GM21515 (cell line): ENCODE measurements at regions not wholly inside any gene's neighbourhood (a gene's known extent, or its start where the extent isn't known, plus 50 kb on each side); places are given as distances from the start of the nearest gene placed in this dataset.
"Not testable (repeated sequence)": the region's sequence is repeated elsewhere in the genome, so short reads cannot be mapped to it uniquely, and the experiment has no call there.

Source experiments
- ATAC-seq: cut with Tn5 transposase; IDR thresholded peaks from one replicate; pipeline ENCODE4 v1.9.1; 2021; ENCODE audit not compliant: unreplicated experiment

- ATAC-seq, result peak; percentile 9
Observed at GRCh38 chr7:114084472-114085312, 165.9 kb upstream of the PPP1R3A start.

GRCh38 chr7:114084002-114084471, 165.2 kb upstream of the PPP1R3A start:
- no peak for ATAC-seq

- no peak for ATAC-seq
Observed at GRCh38 chr7:114083166-114084001, 164.6 kb upstream of the PPP1R3A start.

DNA sequence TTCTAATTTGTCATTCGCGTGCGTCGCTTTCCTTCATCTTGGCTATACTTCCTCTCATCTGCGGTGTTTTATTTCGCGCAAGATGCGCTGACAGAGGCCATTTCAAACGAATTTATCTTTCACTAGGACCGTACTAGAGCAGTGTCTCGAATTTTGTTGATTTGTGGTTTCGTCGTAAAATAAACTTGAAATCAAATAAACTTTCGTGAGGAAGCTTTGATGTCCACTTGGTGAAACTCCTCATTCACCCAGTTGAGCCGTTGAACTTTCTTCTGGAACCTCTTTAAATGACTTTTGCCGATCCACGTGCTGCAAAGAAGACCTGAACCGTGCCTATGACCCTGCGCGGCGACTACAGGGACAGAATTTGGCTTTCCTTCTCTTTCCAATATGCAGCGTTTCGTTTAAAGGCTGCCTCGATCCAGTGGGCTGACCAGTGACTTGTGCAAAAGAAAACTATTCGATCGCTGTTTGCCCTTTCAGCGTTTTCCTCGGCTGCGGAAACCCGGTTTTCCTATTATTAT, 163.9 kb upstream of the PPP1R3A start:
- no peak for ATAC-seq

DNA sequence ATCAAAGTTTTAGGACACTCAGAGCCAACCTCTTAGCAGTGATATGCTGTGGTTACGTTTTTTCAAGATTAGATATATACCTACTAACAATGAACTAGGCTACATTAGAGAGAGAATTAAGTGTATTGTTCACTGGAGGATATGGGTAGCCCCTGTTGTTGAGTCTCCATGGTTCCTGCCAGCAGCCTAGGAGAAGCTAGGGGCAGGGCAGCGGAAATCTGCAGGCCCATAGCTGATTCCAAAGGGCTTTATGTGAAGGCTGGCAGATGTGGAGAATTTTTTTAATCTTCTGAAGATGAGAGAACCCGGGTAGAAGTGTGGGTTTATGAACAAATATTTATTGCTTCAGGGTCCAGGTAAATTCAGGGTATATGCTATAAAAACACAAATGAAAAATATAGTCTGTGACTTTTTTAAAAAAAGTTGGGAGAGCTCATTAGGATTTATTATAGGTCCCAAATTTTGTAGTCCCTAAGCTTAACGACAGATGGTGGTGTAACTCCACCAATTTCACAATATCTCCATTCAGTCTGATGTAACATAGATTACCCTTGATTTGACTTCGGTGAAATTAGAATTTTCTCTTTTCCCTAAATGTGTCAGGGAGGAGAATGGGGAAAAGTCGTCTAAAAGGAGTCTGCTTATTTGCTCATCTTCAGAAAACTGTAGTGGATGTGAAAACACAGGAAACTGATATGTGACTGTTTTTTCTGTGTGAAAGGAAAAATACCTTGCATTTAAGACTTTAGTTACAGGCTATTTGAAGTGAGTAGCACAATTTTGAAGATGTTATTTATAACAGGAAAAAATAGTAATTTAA, 163.0 kb upstream of the PPP1R3A start:
- ATAC-seq, result no peak

DNA sequence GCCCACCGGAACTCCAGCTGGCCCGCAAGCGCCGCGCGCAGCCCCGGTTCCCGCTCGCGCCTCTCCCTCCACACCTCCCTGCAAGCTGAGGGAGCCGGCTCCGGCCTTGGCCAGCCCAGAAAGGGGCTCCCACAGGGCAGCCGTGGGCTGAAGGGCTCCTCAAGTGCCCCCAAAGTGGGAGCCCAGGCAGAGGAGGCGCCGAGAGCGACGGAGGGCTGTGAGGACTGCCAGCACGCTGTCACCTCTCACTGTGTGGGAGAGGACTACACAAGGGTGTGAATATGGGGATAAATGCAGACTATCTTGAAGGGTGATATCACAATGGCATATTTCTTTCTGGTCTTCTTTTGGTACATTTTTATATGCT, 158.3 kb upstream of the PPP1R3A start:
- ATAC-seq, result not testable (repeated sequence)

GRCh38 chr7:114076392-114077157, 157.8 kb upstream of the PPP1R3A start:
- not testable (repeated sequence) for ATAC-seq

GRCh38 chr7:114073701-114074100, 154.9 kb upstream of the PPP1R3A start:
- ATAC-seq, result no peak

- ATAC-seq, result no peak
Observed at GRCh38 chr7:114070246-114070645, 151.4 kb upstream of the PPP1R3A start.

DNA sequence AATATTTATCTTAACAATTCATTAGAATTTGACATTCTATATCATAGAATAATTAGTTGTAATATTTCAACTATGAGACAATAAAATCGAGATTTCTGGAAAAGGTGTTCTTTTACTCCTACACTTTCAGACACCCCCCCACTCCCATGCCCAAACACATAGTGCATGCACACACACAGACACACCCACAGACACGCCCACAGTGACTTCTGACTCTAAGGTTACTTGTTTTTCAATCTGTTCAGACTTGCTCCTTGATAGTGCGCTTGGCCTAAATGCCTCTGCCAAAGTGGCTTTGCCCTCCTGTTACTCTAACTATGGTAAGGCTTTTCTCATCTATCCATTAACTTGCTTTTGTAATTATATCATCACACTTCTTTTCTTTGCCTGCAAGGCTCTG, 144.0 kb upstream of the PPP1R3A start:
- no peak for ATAC-seq

DNA sequence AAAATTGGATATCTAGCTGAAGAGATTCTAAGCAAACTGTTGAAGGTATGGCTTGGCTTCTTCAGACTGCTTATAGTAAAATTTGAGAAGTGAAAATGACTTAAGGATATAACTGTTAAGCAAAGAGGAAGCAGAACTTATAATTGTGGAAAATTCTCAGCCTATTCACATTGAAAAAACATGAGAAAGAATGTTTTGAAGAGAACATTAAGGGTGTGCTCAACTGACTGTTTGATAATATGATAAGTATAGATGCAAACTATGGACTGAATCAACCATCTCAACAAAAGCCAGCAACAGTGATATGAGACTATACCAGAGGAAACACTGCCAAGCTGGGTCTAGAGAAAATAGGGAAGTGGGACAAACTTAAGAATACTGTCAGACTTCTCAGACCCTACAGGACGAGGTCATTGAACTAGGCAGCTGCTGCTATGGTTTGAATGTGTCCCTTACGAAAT, 133.1 kb upstream of the PPP1R3A start:
- ATAC-seq, result peak; percentile 96

DNA sequence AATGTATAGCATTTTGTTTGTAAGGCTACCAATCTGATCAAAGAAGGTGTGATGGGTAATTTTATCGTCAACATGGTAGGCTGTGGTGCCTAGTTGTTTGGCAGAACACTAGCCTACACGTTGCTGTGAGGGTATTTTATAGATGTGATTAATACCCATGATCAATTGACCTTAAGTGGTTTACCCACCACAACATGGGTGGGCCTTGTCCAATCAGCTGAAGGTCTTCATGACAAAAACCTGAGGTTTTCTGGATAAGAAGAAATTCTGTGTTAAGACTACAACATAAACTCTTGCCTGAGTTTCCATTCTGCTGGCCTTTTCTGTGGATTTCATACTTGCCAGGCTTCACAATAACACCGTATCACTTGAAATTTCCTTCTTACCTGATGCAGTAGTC, 131.8 kb upstream of the PPP1R3A start:
- no peak for ATAC-seq

DNA sequence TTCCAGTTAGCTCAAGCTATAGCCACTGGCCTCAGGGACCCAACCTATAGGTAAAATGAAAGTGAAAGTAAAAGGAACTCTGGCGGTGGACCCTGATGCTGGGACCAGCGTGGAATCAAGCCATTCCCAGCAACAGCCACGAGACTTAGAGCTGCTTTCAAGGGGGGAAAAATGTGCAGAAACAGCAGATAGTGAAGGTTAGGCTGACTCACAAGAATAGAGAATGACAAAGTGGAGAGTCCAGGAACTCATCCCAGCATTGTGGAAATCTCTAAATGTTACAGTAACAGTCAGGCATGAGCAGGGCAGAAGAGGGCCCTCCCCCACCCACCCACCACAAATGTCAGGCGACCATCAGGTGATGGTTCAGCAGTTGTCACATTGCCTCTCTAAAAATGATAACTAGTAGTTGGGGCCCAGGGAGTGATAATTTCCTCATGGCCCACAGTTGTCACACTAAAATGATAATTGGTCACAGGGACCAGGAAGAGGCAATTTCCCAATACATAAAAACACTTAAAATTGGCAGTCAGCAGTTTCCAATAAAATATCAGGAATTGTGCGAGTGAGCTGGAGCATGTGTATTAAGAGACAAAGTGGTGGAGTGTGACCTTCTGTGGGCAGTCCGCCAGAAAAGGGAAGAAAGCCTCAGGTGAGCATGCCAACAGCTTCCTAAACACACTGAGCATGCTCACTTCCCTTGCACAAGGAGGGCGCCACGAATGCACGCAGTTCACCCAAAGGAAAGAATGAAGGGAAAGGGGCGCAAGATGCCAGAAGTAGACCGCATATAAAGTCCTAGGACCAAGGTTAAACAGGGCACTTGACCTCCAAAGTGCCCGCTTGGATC, 129.8 kb upstream of the PPP1R3A start:
- peak; percentile 31 for ATAC-seq

GRCh38 chr7:114047889-114048288, 129.1 kb upstream of the PPP1R3A start:
- no peak for ATAC-seq

DNA sequence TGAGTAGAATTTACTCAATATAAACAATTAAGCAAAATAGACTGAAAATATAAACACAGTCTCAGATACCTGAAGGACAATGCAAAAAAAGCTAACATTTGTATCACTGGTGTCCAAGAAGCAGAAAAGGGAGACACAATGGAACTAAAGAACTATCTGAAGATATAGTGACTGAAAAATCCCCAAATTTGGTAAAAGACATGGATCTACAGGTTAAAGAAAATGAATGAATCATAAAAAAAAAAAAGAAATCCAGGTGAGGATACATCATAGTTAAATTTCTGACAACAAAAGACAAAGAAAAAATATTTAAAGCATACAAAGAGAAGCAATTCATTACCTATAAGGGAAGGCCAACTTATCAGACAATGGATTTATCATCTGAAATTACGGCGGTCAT, 114.7 kb upstream of the PPP1R3A start:
- ATAC-seq, result no peak

DNA sequence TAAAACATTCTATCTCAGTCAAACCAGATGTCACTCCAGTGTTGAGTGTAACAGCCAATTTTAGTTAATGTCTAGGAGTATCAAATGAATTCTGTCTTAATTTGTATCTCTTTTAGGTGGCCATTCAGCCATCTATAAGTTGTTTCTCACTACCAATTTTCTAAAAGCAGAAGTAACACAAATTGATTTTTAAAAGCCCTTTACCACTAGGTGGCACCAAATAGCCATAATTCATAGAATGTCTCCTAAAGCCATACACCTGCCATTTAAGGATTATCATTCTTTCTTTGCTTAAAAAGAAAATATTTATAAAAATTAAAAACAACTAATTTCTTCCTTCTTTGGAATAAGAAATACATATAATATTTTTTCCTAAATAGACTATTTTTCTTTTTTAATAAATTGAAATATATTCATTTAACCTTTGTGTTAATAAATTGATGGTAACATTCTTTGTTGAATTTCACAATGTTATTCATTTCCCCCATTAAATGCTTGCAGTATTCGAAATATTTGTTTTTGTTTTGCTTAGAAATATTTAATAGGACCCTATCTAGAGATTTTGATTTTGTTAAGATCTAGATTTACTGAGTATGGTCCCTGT, 107.8 kb upstream of the PPP1R3A start:
- peak; percentile 88 for ATAC-seq

- ATAC-seq, result no peak
Observed at GRCh38 chr7:114021135-114021534, 102.3 kb upstream of the PPP1R3A start.

GRCh38 chr7:114008696-114009095, 89.9 kb upstream of the PPP1R3A start:
- no peak for ATAC-seq

DNA sequence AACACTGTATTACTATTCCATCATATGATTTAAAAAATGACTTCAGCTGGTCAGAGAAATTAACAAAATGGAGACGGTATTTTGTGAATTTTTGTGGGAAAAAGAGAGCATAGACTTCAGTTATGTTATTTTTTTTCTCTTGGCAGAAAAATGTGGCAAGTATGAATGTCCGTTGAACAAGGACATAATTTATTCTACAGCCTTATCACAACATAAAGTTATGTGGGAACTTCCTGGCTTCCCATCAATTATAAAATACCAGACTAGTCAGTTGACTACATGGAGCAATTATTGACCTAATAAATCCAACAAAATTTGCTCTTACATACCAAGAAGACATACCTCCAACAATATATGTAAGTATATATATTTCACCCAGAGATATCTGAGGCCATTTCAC, 88.6 kb upstream of the PPP1R3A start:
- ATAC-seq, result no peak
